ENCODE measurements at regions not wholly inside any gene's neighbourhood (a gene's known extent, or its start where the extent isn't known, plus 50 kb on each side); places are given as distances from the start of the nearest gene placed in this dataset.
A peak's percentile ranks its signal among the peaks of the same experiment; 100 is the strongest.
"Not testable (repeated sequence)": the region's sequence is repeated elsewhere in the genome, so short reads cannot be mapped to it uniquely, and the experiment has no call there.

DNA sequence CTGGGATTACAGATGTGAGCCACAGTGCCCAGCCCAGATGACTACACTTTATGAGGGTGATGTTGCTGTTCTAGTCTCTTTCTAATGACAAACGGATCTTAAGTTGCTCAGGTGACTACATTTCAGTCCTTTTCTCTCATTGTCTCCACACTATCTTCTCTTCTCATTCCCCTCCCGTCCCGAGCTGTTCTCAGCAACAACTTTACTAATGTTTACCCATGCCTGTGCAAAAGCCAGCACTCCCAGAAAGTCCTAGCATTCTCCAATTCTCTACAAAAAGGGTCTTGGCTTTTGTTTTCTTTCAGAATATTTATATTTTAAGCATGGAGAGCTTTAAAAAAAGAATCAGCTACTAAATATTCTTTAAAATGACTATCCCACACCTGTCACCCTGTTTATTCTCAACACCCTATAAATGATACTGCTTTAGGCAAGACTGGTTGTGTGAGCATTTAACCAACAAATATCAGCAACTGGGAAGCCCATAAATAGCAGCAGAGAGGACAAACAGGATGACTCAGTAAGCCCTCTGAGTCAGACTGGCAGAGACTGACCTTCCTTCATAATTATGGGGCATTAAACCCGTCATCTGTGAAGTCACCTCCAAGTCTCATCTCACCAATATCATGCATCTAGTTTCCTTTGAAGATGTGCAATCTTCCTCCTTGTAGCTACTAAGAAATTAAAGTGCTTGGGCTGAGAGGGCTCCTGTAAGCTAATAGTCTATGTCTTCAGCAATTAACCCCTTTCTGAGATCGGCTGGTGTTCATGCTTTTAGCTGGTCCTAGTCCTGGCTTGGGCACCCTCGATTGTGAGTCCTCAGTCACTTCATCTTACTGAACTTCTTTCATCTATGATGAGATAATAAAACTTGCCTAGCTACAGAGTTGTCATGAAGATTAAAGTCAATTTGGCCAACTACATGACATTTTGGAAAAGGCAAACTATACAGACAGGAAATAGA lies 72.6 kb upstream of the KIF2A start:
- ATAC-seq, H3K36me3 Mint-ChIP-seq, H3K27ac Mint-ChIP-seq, H3K4me1 Mint-ChIP-seq, DNase-seq, H3K9me3 Mint-ChIP-seq, H3K27me3 Mint-ChIP-seq, POLR2A ChIA-PET, H3K4me3 Mint-ChIP-seq: not testable (repeated sequence)

GRCh38 chr5:62236593-62236992 lies 69.4 kb upstream of the KIF2A start:
- ATAC-seq, H3K4me3 Mint-ChIP-seq, H3K36me3 Mint-ChIP-seq, H3K27ac Mint-ChIP-seq, DNase-seq, H3K9me3 Mint-ChIP-seq, H3K27me3 Mint-ChIP-seq, POLR2A ChIA-PET: not testable (repeated sequence)
- peaks cover 6 to 14% (median 11%) of the 10 kb centered on the region in 4 donors for H3K4me1 Mint-ChIP-seq

GRCh38 chr5:62237944-62238343 lies 68.1 kb upstream of the KIF2A start:
- H3K4me3 Mint-ChIP-seq, H3K9me3 Mint-ChIP-seq, H3K36me3 Mint-ChIP-seq, DNase-seq, POLR2A ChIA-PET, H3K27me3 Mint-ChIP-seq, H3K27ac Mint-ChIP-seq, ATAC-seq: not testable (repeated sequence)
- peaks cover 6 to 14% (median 12%) of the 10 kb centered on the region in 4 donors for H3K4me1 Mint-ChIP-seq

GRCh38 chr5:62238584-62238983 lies 67.4 kb upstream of the KIF2A start:
- H3K4me3 Mint-ChIP-seq, H3K9me3 Mint-ChIP-seq, ATAC-seq, POLR2A ChIA-PET, DNase-seq, H3K27ac Mint-ChIP-seq, H3K27me3 Mint-ChIP-seq, H3K36me3 Mint-ChIP-seq: not testable (repeated sequence)
- H3K4me1 Mint-ChIP-seq, result peaks cover 6 to 14% (median 12%) of the 10 kb centered on the region in 4 donors

DNA sequence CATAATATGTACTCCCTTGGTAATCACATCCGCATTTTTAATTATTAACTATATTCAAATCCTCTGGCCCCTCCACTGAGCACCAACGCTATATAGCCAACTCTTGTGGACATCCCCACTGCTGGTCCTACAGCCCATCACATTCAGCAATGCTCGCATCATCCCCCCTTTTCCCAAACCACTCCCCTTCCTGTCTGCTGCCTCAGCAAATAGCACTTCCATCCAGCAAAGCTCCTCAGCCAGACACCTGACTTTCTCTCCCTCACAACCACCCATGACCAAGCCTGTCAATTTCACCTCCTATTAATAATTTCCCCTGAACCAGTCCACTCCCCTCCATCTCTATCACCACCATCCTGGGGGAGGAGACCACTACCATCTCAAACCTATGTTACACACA lies 65.5 kb upstream of the KIF2A start:
- H3K36me3 Mint-ChIP-seq, ATAC-seq, H3K27me3 Mint-ChIP-seq, H3K9me3 Mint-ChIP-seq, POLR2A ChIA-PET, DNase-seq: not testable (repeated sequence)
- Mint-ChIP-seq H3K27ac (peak overlapping the region in 3 of 10 donors; percentile 0 to 71 (median 11)), H3K4me3 (peak overlapping the region in 2 of 10 donors; percentile 7 to 27), H3K4me1 (peaks cover 6 to 17% (median 13%) of the 10 kb centered on the region in 4 donors)

DNA sequence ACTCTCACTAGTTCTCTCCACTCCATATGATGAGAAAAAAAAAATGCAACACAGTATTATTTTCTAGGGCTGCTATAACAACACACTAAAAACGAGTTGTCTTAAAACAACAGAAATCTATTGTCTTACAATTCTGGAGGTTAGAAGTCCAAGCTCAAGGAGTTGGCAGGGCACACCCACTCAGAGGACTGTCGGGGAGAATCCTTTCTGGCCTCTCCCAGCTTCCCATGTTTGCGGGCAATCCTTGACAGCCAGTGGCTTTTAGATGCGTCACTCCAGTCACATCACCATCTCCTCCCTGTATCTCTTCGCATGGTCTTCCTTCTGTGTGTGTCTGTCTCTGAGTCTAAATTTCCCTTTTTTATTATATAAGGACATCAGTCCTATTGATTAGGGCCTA lies 64.0 kb upstream of the KIF2A start:
- H3K36me3 Mint-ChIP-seq, DNase-seq, POLR2A ChIA-PET, H3K4me3 Mint-ChIP-seq, H3K27ac Mint-ChIP-seq, ATAC-seq, H3K27me3 Mint-ChIP-seq, H3K9me3 Mint-ChIP-seq: not testable (repeated sequence)
- H3K4me1 Mint-ChIP-seq, result peaks cover 6 to 17% (median 13%) of the 10 kb centered on the region in 4 donors

- not testable (repeated sequence) for ATAC-seq, H3K36me3 Mint-ChIP-seq
Measured at GRCh38 chr5:62243046-62243445, 63.0 kb upstream of the KIF2A start.

GRCh38 chr5:62248192-62248591 lies 57.8 kb upstream of the KIF2A start:
- H3K4me3 Mint-ChIP-seq, DNase-seq, ATAC-seq, H3K36me3 Mint-ChIP-seq, H3K9me3 Mint-ChIP-seq, H3K27me3 Mint-ChIP-seq: not testable (repeated sequence)
- H3K4me1 Mint-ChIP-seq, result peaks cover 0 to 11% (median 7%) of the 10 kb centered on the region in 4 donors
- H3K27ac Mint-ChIP-seq, result peak overlapping the region in 2 of 10 donors; percentile 43 to 44
- POLR2A ChIA-PET, result interaction anchor here (1.2 kb wide), 1 partner anchor 10 kb away, joined by 3 read pairs; no protein-coding TSS in a partner anchor

More at GRCh38 chr5:62243046-62243445, 63.0 kb upstream of the KIF2A start:
- DNase-seq, H3K9me3 Mint-ChIP-seq, H3K4me3 Mint-ChIP-seq, POLR2A ChIA-PET, H3K27me3 Mint-ChIP-seq, H3K27ac Mint-ChIP-seq: not testable (repeated sequence)
- H3K4me1 Mint-ChIP-seq, result peaks cover 6 to 17% (median 13%) of the 10 kb centered on the region in 4 donors

- DNase-seq, ATAC-seq, H3K4me3 Mint-ChIP-seq, H3K9me3 Mint-ChIP-seq, H3K27me3 Mint-ChIP-seq, H3K36me3 Mint-ChIP-seq, H3K27ac Mint-ChIP-seq: not testable (repeated sequence)
- POLR2A ChIA-PET, result interaction anchor here (1.1 kb wide), 1 partner anchor 10 kb away, joined by 3 read pairs; no protein-coding TSS in a partner anchor
- peaks cover 11 to 28% (median 19%) of the 10 kb centered on the region in 4 donors for H3K4me1 Mint-ChIP-seq
Measured at GRCh38 chr5:62250085-62250484, 55.9 kb upstream of the KIF2A start.

GRCh38 chr5:62250919-62251318 lies 55.1 kb upstream of the KIF2A start:
- H3K9me3 Mint-ChIP-seq, POLR2A ChIA-PET, H3K27ac Mint-ChIP-seq, DNase-seq, H3K4me3 Mint-ChIP-seq, H3K27me3 Mint-ChIP-seq, H3K36me3 Mint-ChIP-seq, ATAC-seq: not testable (repeated sequence)
- H3K4me1 Mint-ChIP-seq, result peaks cover 17 to 32% (median 25%) of the 10 kb centered on the region in 4 donors

- H3K36me3 Mint-ChIP-seq, DNase-seq, H3K27me3 Mint-ChIP-seq, POLR2A ChIA-PET, ATAC-seq, H3K9me3 Mint-ChIP-seq, H3K4me3 Mint-ChIP-seq: not testable (repeated sequence)
- H3K4me1 Mint-ChIP-seq, result peaks cover 23 to 43% (median 36%) of the 10 kb centered on the region in 4 donors
- peak overlapping the region in 8 of 10 donors; percentile 41 to 98 (median 76) for H3K27ac Mint-ChIP-seq
Measured at GRCh38 chr5:62252519-62252918, 53.5 kb upstream of the KIF2A start.

DNA sequence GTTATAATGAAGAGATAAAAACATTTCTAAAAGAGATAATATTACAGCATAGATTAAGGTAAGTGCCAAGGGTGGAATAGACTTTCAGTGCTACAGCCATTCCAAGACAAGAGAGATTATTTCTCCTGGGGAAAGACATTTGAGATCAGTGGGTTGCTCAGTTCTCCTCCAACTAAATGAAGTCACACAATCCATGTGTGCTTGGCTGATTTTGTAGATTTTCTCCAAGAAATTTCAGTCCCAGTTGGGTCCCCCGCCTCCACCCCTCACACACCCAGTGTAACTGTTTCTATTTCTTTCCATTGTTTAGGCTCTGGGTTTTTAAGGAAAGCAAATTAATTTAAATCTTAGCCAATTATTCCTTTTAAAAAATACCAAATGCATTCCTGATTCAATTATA lies 50.5 kb upstream of the KIF2A start:
- peaks cover 0 to 23% (median 0%) of the 10 kb centered on the region in 9 donors for H3K9me3 Mint-ChIP-seq
- peak overlapping the region; percentile 86 to 99 (median 97) for H3K27ac Mint-ChIP-seq

More for the DNA sequence above, 50.5 kb upstream of the KIF2A start:
- POLR2A ChIA-PET, result interaction anchor here (0.7 to 2.7 kb wide), 4 partner anchors 16 to 101 kb away, joined by 3 to 12 read pairs (median 4); partner anchors contain the start of gene KIF2A
- H3K36me3 Mint-ChIP-seq, H3K27me3 Mint-ChIP-seq, DNase-seq, ATAC-seq: not testable (repeated sequence)
- H3K4me3 Mint-ChIP-seq, result peak overlapping the region in 8 of 10 donors; percentile 20 to 86 (median 31)
- peaks cover 38 to 68% (median 61%) of the 10 kb centered on the region in 4 donors for H3K4me1 Mint-ChIP-seq

Measured in naive thymus-derived CD8-positive, alpha-beta T cell (primary cell).